Mesendoderm (in vitro differentiated cells): ENCODE measurements at regions not wholly inside any gene's neighbourhood (a gene's known extent, or its start where the extent isn't known, plus 50 kb on each side); places are given as distances from the start of the nearest gene placed in this dataset.
A peak's percentile ranks its signal among the peaks of the same experiment; 100 is the strongest.

ENCODE experiments used
- DNase-seq: peaks from one replicate; pipeline ENCODE4 v3.0.0; 2013
- H2AK5ac ChIP-seq: 2 replicates; pipeline ENCODE4 v1.6.1; 2013; ENCODE audit warnings: low read length, inconsistent platforms
- H2BK120ac ChIP-seq: 2 replicates; pipeline ENCODE4 v1.6.1; 2013; ENCODE audit warnings: low read depth, mild to moderate bottlenecking, low read length, moderate library complexity, mixed read lengths
- H2BK15ac ChIP-seq: replicated peaks from 2 replicates; pipeline ENCODE4 v1.6.1; 2013; ENCODE audit warnings: low read depth, mild to moderate bottlenecking, moderate library complexity
- H2BK5ac ChIP-seq: 2 replicates; pipeline ENCODE4 v1.6.1; 2013; ENCODE audit warnings: low read length, inconsistent platforms
- H3K18ac ChIP-seq: 2 replicates; pipeline ENCODE4 v1.6.1; 2013; ENCODE audit warnings: mild to moderate bottlenecking, low read length, mixed read lengths
- H3K23ac ChIP-seq: one replicate; pipeline ENCODE4 v1.6.1; 2013; ENCODE audit warnings: low read length
- H3K27ac ChIP-seq: 2 replicates; pipeline ENCODE4 v1.5.1; 2013; ENCODE audit warnings: low read depth, mild to moderate bottlenecking, inconsistent platforms, low read length, moderate library complexity
- H3K27me3 ChIP-seq: 2 replicates; pipeline ENCODE4 v1.6.1; 2013; ENCODE audit warnings: low read length, control low read depth, mild to moderate bottlenecking, inconsistent platforms; ENCODE audit not compliant: insufficient read depth, poor library complexity
- H3K36me3 ChIP-seq: 2 replicates; pipeline ENCODE4 v1.6.1; 2013; ENCODE audit warnings: low read length, inconsistent platforms; ENCODE audit not compliant: control insufficient read depth, insufficient read depth
- H3K4ac ChIP-seq: one replicate; pipeline ENCODE4 v1.6.1; 2013; ENCODE audit warnings: low read depth, mild to moderate bottlenecking, low read length, moderate library complexity
- H3K4me1 ChIP-seq: 2 replicates; pipeline ENCODE4 v1.6.1; 2013; ENCODE audit warnings: low read depth, low read length, inconsistent platforms; ENCODE audit not compliant: control insufficient read depth
- H3K4me2 ChIP-seq: 2 replicates; pipeline ENCODE4 v1.6.1; 2013; ENCODE audit warnings: low read length
- H3K4me3 ChIP-seq: 2 replicates; pipeline ENCODE4 v1.5.1; 2013; ENCODE audit warnings: mild to moderate bottlenecking, low read length
- H3K56ac ChIP-seq: one replicate; pipeline ENCODE4 v1.6.1; 2013; ENCODE audit warnings: low read length
- H3K79me1 ChIP-seq: 2 replicates; pipeline ENCODE4 v1.6.1; 2013; ENCODE audit warnings: low read length, inconsistent platforms
- H3K79me2 ChIP-seq: 2 replicates; pipeline ENCODE4 v1.6.1; 2013; ENCODE audit warnings: mild to moderate bottlenecking, low read length; ENCODE audit not compliant: control insufficient read depth, insufficient read depth
- H3K9ac ChIP-seq: 2 replicates; pipeline ENCODE4 v1.6.1; 2013; ENCODE audit warnings: low read length, inconsistent platforms
- H4K5ac ChIP-seq: one replicate; pipeline ENCODE4 v1.6.1; 2013; ENCODE audit warnings: low read length
- H4K8ac ChIP-seq: one replicate; pipeline ENCODE4 v1.6.1; 2013; ENCODE audit warnings: low read depth, mild to moderate bottlenecking, control low read depth, low read length, moderate library complexity
- WGBS: extraction: QIAGEN DNeasy Blood & Tissue Kit; methylation state at CpG from one replicate; pipeline ENCODE4 v1.1.7; 2013; ENCODE audit warnings: low lambda C conversion rate, missing lambda C conversion rate; ENCODE audit not compliant: insufficient coverage; ENCODE audit errors: extremely low coverage; 5-methylcytosine and 5-hydroxymethylcytosine counted together

- H2BK5ac ChIP-seq, result no peak overlapping the region
- H3K23ac ChIP-seq, result no peak overlapping the region
- WGBS, result no CpG with 5 or more reads among the region's 2 CpGs
- H3K4me1 ChIP-seq, result no peaks in the 10 kb centered on the region
- H3K4me2 ChIP-seq, result no peak overlapping the region
- H3K9ac ChIP-seq, result no peak overlapping the region
- H3K18ac ChIP-seq, result no peak overlapping the region
- no peak overlapping the region for H2BK15ac ChIP-seq
- H3K4me3 ChIP-seq, result no peak overlapping the region
- no peak overlapping the region for H4K5ac ChIP-seq
- no peaks in the 10 kb centered on the region for H3K79me1 ChIP-seq
- no peak overlapping the region for H3K27ac ChIP-seq
- no peaks in the 10 kb centered on the region for H3K36me3 ChIP-seq
- H3K56ac ChIP-seq, result no peak overlapping the region
- H3K79me2 ChIP-seq, result no peaks in the 10 kb centered on the region
- H4K8ac ChIP-seq, result no peak overlapping the region
- no peak for DNase-seq
- peak overlapping the region; percentile 54 for H2BK120ac ChIP-seq
- no peaks in the 10 kb centered on the region for H3K27me3 ChIP-seq
- H3K4ac ChIP-seq, result no peak overlapping the region
- no peak overlapping the region for H2AK5ac ChIP-seq
Observed at GRCh38 chr5:25955337-25955736, 1083.0 kb downstream of the CDH9 start.

GRCh38 chr5:25950681-25951080 is 1087.7 kb downstream of the CDH9 start:
- no peaks in the 10 kb centered on the region for H3K79me1 ChIP-seq
- H3K18ac ChIP-seq, result no peak overlapping the region
- H3K4me1 ChIP-seq, result no peaks in the 10 kb centered on the region
- DNase-seq, result peak; percentile 75
- no peak overlapping the region for H3K4ac ChIP-seq
- H3K4me2 ChIP-seq, result no peak overlapping the region
- no peak overlapping the region for H3K56ac ChIP-seq
- no peak overlapping the region for H3K23ac ChIP-seq
- H3K9ac ChIP-seq, result no peak overlapping the region
- H2BK15ac ChIP-seq, result no peak overlapping the region
- H3K79me2 ChIP-seq, result no peaks in the 10 kb centered on the region
- H2AK5ac ChIP-seq, result no peak overlapping the region
- H4K5ac ChIP-seq, result no peak overlapping the region
- no peaks in the 10 kb centered on the region for H3K27me3 ChIP-seq
- H2BK120ac ChIP-seq, result no peak overlapping the region
- H3K4me3 ChIP-seq, result no peak overlapping the region
- no peak overlapping the region for H3K27ac ChIP-seq
- no peak overlapping the region for H4K8ac ChIP-seq
- H2BK5ac ChIP-seq, result no peak overlapping the region
- WGBS, result no CpG with 5 or more reads among the region's 4 CpGs
- no peaks in the 10 kb centered on the region for H3K36me3 ChIP-seq

GRCh38 chr5:25948278-25948677 is 1090.1 kb downstream of the CDH9 start:
- H3K79me1 ChIP-seq, result no peaks in the 10 kb centered on the region
- no peak overlapping the region for H2AK5ac ChIP-seq
- H3K36me3 ChIP-seq, result no peaks in the 10 kb centered on the region
- H2BK120ac ChIP-seq, result no peak overlapping the region
- no peak overlapping the region for H3K27ac ChIP-seq
- H4K5ac ChIP-seq, result no peak overlapping the region
- no peak overlapping the region for H3K56ac ChIP-seq
- no peak overlapping the region for H2BK15ac ChIP-seq
- H3K4me1 ChIP-seq, result no peaks in the 10 kb centered on the region
- H3K4ac ChIP-seq, result no peak overlapping the region
- no peak overlapping the region for H3K9ac ChIP-seq
- no peaks in the 10 kb centered on the region for H3K27me3 ChIP-seq
- H3K79me2 ChIP-seq, result no peaks in the 10 kb centered on the region
- no peak overlapping the region for H3K4me2 ChIP-seq
- H3K4me3 ChIP-seq, result no peak overlapping the region
- no peak overlapping the region for H4K8ac ChIP-seq
- H3K23ac ChIP-seq, result no peak overlapping the region
- H3K18ac ChIP-seq, result no peak overlapping the region
- H2BK5ac ChIP-seq, result no peak overlapping the region
- DNase-seq, result no peak
- 100% methylated on average over 1 of the region's 4 CpGs for WGBS

GRCh38 chr5:25944786-25945185 is 1093.6 kb downstream of the CDH9 start:
- H3K27ac ChIP-seq, result no peak overlapping the region
- H3K27me3 ChIP-seq, result no peaks in the 10 kb centered on the region
- no peak overlapping the region for H3K23ac ChIP-seq
- H3K4me2 ChIP-seq, result no peak overlapping the region
- H2AK5ac ChIP-seq, result no peak overlapping the region
- no peak overlapping the region for H2BK120ac ChIP-seq
- H3K4me1 ChIP-seq, result no peaks in the 10 kb centered on the region
- H2BK5ac ChIP-seq, result no peak overlapping the region
- no peak for DNase-seq
- no peak overlapping the region for H3K4me3 ChIP-seq
- no CpG with 5 or more reads among the region's 2 CpGs for WGBS
- no peaks in the 10 kb centered on the region for H3K79me2 ChIP-seq
- H3K4ac ChIP-seq, result no peak overlapping the region
- H3K36me3 ChIP-seq, result no peaks in the 10 kb centered on the region
- no peak overlapping the region for H3K9ac ChIP-seq
- no peak overlapping the region for H3K56ac ChIP-seq
- no peaks in the 10 kb centered on the region for H3K79me1 ChIP-seq
- no peak overlapping the region for H2BK15ac ChIP-seq
- H4K5ac ChIP-seq, result no peak overlapping the region
- H4K8ac ChIP-seq, result no peak overlapping the region
- H3K18ac ChIP-seq, result no peak overlapping the region

GRCh38 chr5:25909163-25909562 is 1129.2 kb downstream of the CDH9 start:
- Histone ChIP-seq H3K27me3 (no peaks in the 10 kb centered on the region), H3K9ac (no peak overlapping the region), H3K23ac (no peak overlapping the region), H4K5ac (no peak overlapping the region), H2BK15ac (no peak overlapping the region), H3K79me2 (no peaks in the 10 kb centered on the region), H3K27ac (no peak overlapping the region), H3K79me1 (no peaks in the 10 kb centered on the region), H3K36me3 (no peaks in the 10 kb centered on the region), H3K56ac (no peak overlapping the region), H2BK5ac (no peak overlapping the region), H3K4me1 (no peaks in the 10 kb centered on the region), H2AK5ac (no peak overlapping the region), H4K8ac (no peak overlapping the region), H2BK120ac (no peak overlapping the region), H3K4ac (no peak overlapping the region), H3K4me2 (no peak overlapping the region), H3K18ac (no peak overlapping the region), H3K4me3 (no peak overlapping the region)
- WGBS, result no CpG with 5 or more reads among the region's 29 CpGs
- DNase-seq, result no peak

GRCh38 chr5:25905646-25906045 is 1132.7 kb downstream of the CDH9 start:
- Histone ChIP-seq H3K27ac (no peak overlapping the region), H3K18ac (no peak overlapping the region), H4K8ac (no peak overlapping the region), H4K5ac (no peak overlapping the region), H3K4me1 (no peaks in the 10 kb centered on the region), H3K4me3 (no peak overlapping the region), H3K9ac (no peak overlapping the region), H3K79me2 (no peaks in the 10 kb centered on the region), H3K79me1 (no peaks in the 10 kb centered on the region), H3K27me3 (no peaks in the 10 kb centered on the region), H3K4me2 (no peak overlapping the region), H2AK5ac (no peak overlapping the region), H2BK120ac (no peak overlapping the region), H3K36me3 (no peaks in the 10 kb centered on the region), H3K4ac (no peak overlapping the region), H2BK5ac (no peak overlapping the region), H3K23ac (no peak overlapping the region), H3K56ac (no peak overlapping the region), H2BK15ac (no peak overlapping the region)
- no peak for DNase-seq
- no CpG with 5 or more reads among the region's 2 CpGs for WGBS
